PC-3 (cell line): ENCODE measurements at regions not wholly inside any gene's neighbourhood (a gene's known extent, or its start where the extent isn't known, plus 50 kb on each side); places are given as distances from the start of the nearest gene placed in this dataset.

ENCODE experiments used
- ATAC-seq: fragments of 200-7000 bp; cut with Tn5 transposase; 2 replicates; pipeline ENCODE4 v1.9.1; 2020; ENCODE audit warnings: mild to moderate bottlenecking, moderate library complexity
- BruUV-seq: library from RNA; stranded (reverse); fragments of 400-500 nt; replicated peaks from 2 replicates; lab custom pipeline; 2021; lab: Mats Ljungman, UMichigan
- CTCF ChIA-PET: fragments of 300-600 bp; sonication (Branson Sonifier 250); formaldehyde crosslinking; loops from one replicate; lab custom pipeline; 2022; ENCODE audit warnings: antibody characterized with exemption; lab: Charles Lee
- POLR2A ChIA-PET: fragments of 300-600 bp; sonication (Branson Sonifier 250); formaldehyde crosslinking; loops from one replicate; lab custom pipeline; 2022; ENCODE audit warnings: antibody characterized with exemption; ENCODE audit not compliant: unreplicated experiment; lab: Charles Lee
- DNase-seq: peaks from one replicate; pipeline ENCODE4 v3.0.0-alpha.2; 2015
- H2AFZ ChIP-seq: fragments of 300-600 bp; sonication (generic); 2 replicates; pipeline ENCODE4 v1.6.0; 2016; ENCODE audit warnings: antibody characterized with exemption, low read length
- H3F3A ChIP-seq: fragments of 300-600 bp; sonication (generic); one replicate; pipeline ENCODE4 v1.6.0; 2017; ENCODE audit warnings: antibody characterized with exemption, low read length, control low read depth, mild to moderate bottlenecking; ENCODE audit not compliant: unreplicated experiment
- H3K27ac ChIP-seq: fragments of 300-600 bp; sonication (generic); 2 replicates; pipeline ENCODE4 v1.5.1; 2016; ENCODE audit warnings: mild to moderate bottlenecking, low read length
- H3K27me3 ChIP-seq: fragments of 300-600 bp; sonication (generic); 2 replicates; pipeline ENCODE4 v1.6.1; 2016; ENCODE audit warnings: low read length, mixed read lengths
- H3K36me3 ChIP-seq: fragments of 300-600 bp; sonication (generic); 2 replicates; pipeline ENCODE4 v1.6.1; 2016; ENCODE audit warnings: low read depth, mixed run types, low read length, mixed read lengths
- H3K4me1 ChIP-seq: fragments of 300-600 bp; sonication (generic); 2 replicates; pipeline ENCODE4 v1.5.1; 2016; ENCODE audit warnings: low read length; ENCODE audit not compliant: insufficient read depth
- H3K4me2 ChIP-seq: fragments of 300-600 bp; sonication (generic); 2 replicates; pipeline ENCODE4 v1.6.0; 2016; ENCODE audit warnings: low read length
- H3K4me3 ChIP-seq: fragments of 300-600 bp; sonication (generic); 2 replicates; pipeline ENCODE4 v1.5.1; 2016; ENCODE audit warnings: mild to moderate bottlenecking, low read length, mixed read lengths
- H3K79me2 ChIP-seq: fragments of 300-600 bp; sonication (generic); 2 replicates; pipeline ENCODE4 v1.6.1; 2017; ENCODE audit warnings: low read length, mixed read lengths
- H3K9ac ChIP-seq: fragments of 300-600 bp; sonication (generic); 2 replicates; pipeline ENCODE4 v1.6.0; 2016; ENCODE audit warnings: mild to moderate bottlenecking, low read length
- H3K9me2 ChIP-seq: fragments of 300-600 bp; sonication (generic); replicated peaks from 2 replicates; pipeline ENCODE4 v1.6.1; 2016; ENCODE audit warnings: mixed run types, low read length, mixed read lengths
- H3K9me3 ChIP-seq: fragments of 300-600 bp; sonication (generic); 2 replicates; pipeline ENCODE4 v1.6.1; 2016; ENCODE audit warnings: low read length, mixed read lengths
- H4K20me1 ChIP-seq: fragments of 300-600 bp; sonication (generic); 2 replicates; pipeline ENCODE4 v1.6.1; 2016; ENCODE audit warnings: low read length, mixed read lengths
- EZH2 ChIP-seq: fragments of 300-600 bp; sonication (generic); IDR thresholded peaks from one replicate; pipeline ENCODE4 v1.6.1; 2017; ENCODE audit warnings: antibody characterized with exemption, mild to moderate bottlenecking, low read length; ENCODE audit not compliant: unreplicated experiment
- EZH2phosphoT487 ChIP-seq: fragments of 300-600 bp; sonication (generic); IDR thresholded peaks from 2 replicates; pipeline ENCODE4 v1.6.1; 2018; ENCODE audit warnings: mild to moderate bottlenecking, antibody characterized with exemption, low read length, borderline replicate concordance
- intact Hi-C: fragments of 100-400 bp; cut with micrococcal nuclease; formaldehyde crosslinking; loops from 2 replicates; pipeline ENCODE4 v1.9.0; 2023
- TF ChIP-seq, protein P1 (sequence below): fragments of 300-600 bp; sonication (generic); conservative IDR thresholded peaks from 2 replicates; pipeline ENCODE4 v1.5.1; 2017; ENCODE audit warnings: antibody characterized with exemption, low read depth, mild to moderate bottlenecking, low read length

- ATAC-seq (no peak), DNase-seq (no peak)
- Histone ChIP-seq H2AFZ (no peak overlapping the region), H3K79me2 (no peaks in the 10 kb centered on the region), H3F3A (no peaks in the 10 kb centered on the region), H3K9me2 (no peaks in the 10 kb centered on the region), H3K9me3 (no peaks in the 10 kb centered on the region), H3K4me3 (no peak overlapping the region), H3K27me3 (no peaks in the 10 kb centered on the region), H3K36me3 (no peaks in the 10 kb centered on the region), H3K27ac (no peak overlapping the region), H3K4me1 (no peaks in the 10 kb centered on the region), H3K4me2 (no peak overlapping the region), H3K9ac (no peak overlapping the region), H4K20me1 (no peaks in the 10 kb centered on the region)
- TF ChIP-seq, protein P1, sequence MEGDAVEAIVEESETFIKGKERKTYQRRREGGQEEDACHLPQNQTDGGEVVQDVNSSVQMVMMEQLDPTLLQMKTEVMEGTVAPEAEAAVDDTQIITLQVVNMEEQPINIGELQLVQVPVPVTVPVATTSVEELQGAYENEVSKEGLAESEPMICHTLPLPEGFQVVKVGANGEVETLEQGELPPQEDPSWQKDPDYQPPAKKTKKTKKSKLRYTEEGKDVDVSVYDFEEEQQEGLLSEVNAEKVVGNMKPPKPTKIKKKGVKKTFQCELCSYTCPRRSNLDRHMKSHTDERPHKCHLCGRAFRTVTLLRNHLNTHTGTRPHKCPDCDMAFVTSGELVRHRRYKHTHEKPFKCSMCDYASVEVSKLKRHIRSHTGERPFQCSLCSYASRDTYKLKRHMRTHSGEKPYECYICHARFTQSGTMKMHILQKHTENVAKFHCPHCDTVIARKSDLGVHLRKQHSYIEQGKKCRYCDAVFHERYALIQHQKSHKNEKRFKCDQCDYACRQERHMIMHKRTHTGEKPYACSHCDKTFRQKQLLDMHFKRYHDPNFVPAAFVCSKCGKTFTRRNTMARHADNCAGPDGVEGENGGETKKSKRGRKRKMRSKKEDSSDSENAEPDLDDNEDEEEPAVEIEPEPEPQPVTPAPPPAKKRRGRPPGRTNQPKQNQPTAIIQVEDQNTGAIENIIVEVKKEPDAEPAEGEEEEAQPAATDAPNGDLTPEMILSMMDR = no peak
- TF ChIP-seq EZH2phosphoT487 (no peak), EZH2 (no peak)
- ChIA-PET POLR2A (no interaction called here), CTCF (no interaction called here)
- no TSS peak for BruUV-seq
- intact Hi-C loops = no loop called here
Measured at GRCh38 chr3:102205647-102206046, 229.2 kb upstream of the ZPLD1 start.

- BruUV-seq = no TSS peak
- ChIA-PET CTCF (no interaction called here), POLR2A (no interaction called here)
- H3K4me3 ChIP-seq = no peak overlapping the region
- no peak overlapping the region for H3K4me2 ChIP-seq
- H3K9me3 ChIP-seq = no peaks in the 10 kb centered on the region
- no peak overlapping the region for H3K27ac ChIP-seq
- no peaks in the 10 kb centered on the region for H4K20me1 ChIP-seq
- H3K27me3 ChIP-seq = no peaks in the 10 kb centered on the region
- H3K9ac ChIP-seq = no peak overlapping the region
- DNase-seq = peak; percentile 32
- no peaks in the 10 kb centered on the region for H3F3A ChIP-seq
- no peak overlapping the region for H2AFZ ChIP-seq
- H3K79me2 ChIP-seq = no peaks in the 10 kb centered on the region
- TF ChIP-seq, protein P1 = no peak
- no peak for TF ChIP-seq EZH2phosphoT487
- TF ChIP-seq EZH2 = no peak
- no peaks in the 10 kb centered on the region for H3K36me3 ChIP-seq
- no peak; the same call in 1 of the 2 replicates for ATAC-seq
- intact Hi-C loops = no loop called here
- H3K4me1 ChIP-seq = no peaks in the 10 kb centered on the region
- H3K9me2 ChIP-seq = no peaks in the 10 kb centered on the region
Measured at GRCh38 chr3:102206511-102207031, 228.2 kb upstream of the ZPLD1 start.

GRCh38 chr3:102207151-102207571, 227.7 kb upstream of the ZPLD1 start:
- ChIA-PET CTCF (no interaction called here), POLR2A (no interaction called here)
- Histone ChIP-seq H3K79me2 (no peaks in the 10 kb centered on the region), H2AFZ (no peak overlapping the region), H3K9ac (no peak overlapping the region), H3K36me3 (no peaks in the 10 kb centered on the region), H3F3A (no peaks in the 10 kb centered on the region), H3K27ac (no peak overlapping the region), H3K9me3 (no peaks in the 10 kb centered on the region), H3K27me3 (no peaks in the 10 kb centered on the region), H3K4me3 (no peak overlapping the region), H3K4me2 (no peak overlapping the region), H3K4me1 (no peaks in the 10 kb centered on the region), H4K20me1 (no peaks in the 10 kb centered on the region), H3K9me2 (no peaks in the 10 kb centered on the region)
- intact Hi-C loops = no loop called here
- BruUV-seq = no TSS peak
- DNase-seq (no peak), ATAC-seq (no peak)
- TF ChIP-seq EZH2 = no peak
- no peak for TF ChIP-seq EZH2phosphoT487
- TF ChIP-seq, protein P1 = no peak
